NCI-H2171 (cell line): ENCODE measurements at regions not wholly inside any gene's neighbourhood (a gene's known extent, or its start where the extent isn't known, plus 50 kb on each side); places are given as distances from the start of the nearest gene placed in this dataset.
"Not testable (repeated sequence)": the region's sequence is repeated elsewhere in the genome, so short reads cannot be mapped to it uniquely, and the experiment has no call there.

Source experiments
- DNase-seq: peaks from one replicate; lab custom pipeline; 2025; lab: John Stamatoyannopoulos, UW

DNA sequence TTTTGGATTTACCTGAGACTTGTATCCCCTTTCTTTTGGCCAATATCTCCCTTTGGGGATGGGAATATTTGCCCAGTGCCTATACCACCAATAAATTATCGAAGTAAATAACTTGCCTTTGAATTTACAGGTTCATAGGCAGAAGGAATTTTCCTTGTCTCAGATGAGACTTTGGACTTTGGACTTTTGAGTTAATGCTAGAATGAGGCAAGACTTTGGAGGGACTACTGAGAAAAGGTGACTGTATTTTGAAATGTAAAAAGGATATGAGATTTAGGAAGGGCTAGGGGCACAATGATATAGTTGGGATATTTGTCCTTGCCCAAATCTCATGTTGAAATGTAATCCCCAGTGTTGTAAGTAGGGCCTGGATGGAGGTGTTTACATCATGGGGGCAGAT is 384.5 kb upstream of the GHITM start:
- no peak for DNase-seq

DNA sequence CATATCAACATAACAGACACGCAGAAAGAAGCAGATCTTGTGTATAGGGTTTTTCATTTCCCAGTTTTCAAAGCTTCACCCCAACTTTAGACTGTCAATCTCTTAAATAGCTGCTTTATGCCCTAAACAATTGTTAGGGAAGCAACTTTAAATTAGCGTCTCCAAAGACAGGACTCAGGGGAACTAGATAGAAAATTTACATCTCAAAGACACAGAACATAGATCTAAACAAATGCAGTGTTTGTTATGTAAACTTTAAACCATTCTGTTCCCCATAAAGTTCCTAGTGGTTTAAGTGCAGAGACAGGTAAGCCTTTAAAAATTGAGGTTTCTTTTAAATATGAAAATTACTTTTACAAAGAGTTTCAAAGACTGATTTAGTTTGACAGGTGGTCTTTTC is 379.2 kb upstream of the GHITM start:
- DNase-seq = no peak

DNA sequence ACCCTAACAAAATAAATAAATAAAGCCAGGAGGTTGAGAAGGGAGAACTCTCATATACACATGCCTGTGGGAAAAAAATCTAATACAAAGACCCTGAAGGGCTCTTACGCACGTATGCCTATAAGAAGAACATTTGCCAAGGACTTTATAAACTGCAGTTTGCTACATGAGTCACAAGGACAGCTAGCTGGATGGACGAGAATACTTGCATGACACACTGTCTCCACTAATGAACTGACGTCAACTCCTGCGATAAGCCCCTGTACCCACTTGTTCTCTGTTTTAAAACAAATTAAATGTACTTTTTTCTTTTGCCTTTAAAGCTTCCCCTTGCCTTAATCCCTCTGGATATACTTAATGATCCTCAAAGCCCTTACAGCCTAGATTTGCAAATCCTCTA is 374.6 kb upstream of the GHITM start:
- DNase-seq = no peak

DNA sequence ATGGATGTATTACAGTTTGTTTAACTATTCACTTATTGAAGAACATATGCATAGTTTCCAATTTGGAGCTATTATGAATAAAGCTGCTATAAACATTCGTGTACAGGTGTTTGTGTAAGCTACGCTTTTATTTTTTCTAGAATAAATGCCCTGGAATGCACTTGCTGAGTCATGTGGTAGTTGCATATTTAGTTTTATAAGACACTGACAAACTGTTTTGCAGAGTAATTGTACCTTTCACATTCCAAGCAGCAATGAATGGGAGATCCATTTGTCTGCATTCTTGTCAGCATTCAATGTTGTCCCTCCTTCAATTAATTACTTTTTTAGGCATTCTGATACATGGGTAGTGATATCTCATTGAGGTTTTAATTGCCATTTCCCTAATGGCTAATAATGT is 373.6 kb upstream of the GHITM start:
- no peak for DNase-seq

DNA sequence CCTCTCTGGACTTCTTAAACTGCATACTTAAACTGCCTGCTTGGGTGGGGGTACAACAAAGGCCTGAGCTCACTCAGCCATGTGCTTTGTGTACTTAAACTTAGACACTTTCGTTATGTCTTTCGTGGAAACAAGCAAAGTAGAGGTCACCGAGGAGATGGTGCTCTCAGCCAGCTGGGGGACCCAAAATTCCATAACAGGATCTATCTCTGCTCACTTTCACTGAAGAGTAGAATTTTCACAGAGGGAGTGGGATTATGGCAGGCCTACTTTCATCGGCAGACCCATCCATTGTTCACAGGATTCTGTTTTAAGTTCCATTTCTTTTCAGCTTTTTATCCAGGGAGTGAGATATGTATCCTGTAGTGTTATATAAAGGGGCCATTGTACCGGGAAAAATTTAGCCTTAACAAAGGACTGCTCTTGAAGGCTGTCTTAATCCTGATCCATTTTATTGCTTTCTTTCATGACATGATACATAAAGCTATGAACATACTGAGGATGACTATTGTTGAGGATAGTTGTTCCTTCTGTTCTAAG is 370.0 kb upstream of the GHITM start:
- DNase-seq = no peak

DNA sequence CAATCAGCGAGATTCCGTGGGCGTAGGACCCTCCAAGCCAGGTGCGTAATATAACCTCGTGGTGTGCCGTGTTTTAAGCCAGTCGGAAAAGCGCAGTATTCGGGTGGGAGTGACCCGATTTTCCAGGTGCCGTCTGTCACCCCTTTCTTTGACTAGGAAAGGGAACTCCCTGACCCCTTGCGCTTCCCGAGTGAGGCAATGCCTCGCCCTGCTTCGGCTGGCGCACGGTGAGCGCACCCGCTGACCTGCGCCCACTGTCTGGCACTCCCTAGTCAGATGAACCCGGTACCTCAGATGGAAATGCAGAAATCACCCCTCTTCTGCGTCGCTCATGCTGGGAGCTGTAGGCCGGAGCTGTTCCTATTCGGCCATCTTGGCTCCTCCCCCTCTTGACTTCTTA is 352.6 kb upstream of the GHITM start:
- not testable (repeated sequence) for DNase-seq

DNA sequence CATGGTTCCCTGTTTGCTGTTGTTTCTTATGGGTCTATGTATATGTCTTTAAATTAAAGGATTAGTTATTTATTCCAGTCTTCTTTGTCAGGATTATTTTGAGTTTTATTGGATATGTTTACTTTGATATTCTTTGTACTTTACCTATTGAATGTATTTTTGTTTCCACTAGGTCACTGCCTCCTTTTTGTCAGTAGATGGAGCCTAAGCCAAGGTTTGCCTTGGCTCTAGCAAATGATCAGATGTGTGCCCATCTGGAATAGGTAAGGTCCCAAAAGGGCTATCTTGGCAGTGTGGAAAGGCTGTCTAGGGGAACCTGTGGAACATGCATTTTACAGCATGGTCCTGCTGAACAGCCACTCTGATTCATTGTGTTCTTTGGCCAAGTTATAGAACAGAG is 337.3 kb upstream of the GHITM start:
- no peak for DNase-seq

DNA sequence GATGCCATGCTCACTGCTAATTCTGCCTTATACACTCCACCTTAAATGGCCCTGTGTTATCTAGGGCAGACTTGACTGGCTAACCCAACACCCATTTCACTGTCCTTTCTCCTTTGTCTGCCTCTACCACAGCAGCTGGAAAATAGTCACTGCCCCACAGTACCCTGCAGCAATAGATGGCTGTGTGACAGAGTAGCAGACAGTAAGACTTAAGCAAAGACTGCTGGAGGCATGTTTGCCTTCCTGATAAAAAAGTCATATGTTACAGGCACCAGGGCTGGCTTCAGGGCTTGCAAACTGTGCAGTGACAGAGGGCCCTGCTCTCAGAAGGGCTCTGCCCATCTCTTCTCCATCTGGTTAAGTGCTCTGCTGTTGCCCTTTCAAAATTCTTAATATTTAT is 332.6 kb upstream of the GHITM start:
- no peak for DNase-seq

DNA sequence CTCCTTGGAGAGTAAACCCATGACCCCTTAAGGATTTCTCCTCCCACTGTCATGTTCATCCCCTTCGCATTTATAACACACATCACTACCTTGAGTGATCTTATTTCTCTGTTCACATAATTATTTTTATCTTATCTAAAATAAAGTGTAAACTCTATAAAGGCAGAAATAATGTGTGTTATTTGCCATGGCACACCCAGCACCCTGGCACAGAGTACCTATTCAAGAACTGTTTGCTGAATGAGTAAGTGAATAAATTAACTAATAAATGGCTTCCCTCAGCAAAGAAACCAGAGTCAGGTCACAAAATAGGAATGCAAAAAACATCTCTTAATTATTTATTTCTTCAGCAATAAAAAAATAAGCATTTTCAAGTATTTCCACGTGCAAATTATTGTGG is 330.3 kb upstream of the GHITM start:
- DNase-seq = no peak

DNA sequence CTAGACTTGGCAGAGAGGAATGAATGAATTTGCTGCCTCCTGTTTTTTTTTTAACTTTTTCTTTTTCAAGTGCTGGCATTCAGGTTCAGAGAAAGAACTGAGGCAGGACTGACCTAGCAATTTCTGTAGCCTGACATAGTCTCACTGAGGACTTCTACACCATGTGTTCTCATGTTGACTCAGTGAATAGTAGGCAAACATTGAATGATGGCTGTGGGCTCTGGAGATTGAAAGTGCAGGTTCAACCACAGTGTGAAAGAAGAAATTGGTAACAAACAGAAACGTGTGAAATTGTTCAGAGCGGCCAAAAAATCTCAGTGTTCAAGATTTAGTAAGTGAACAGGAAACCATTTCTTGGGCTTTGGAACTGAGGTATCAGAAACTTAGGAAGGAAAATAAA is 322.4 kb upstream of the GHITM start:
- no peak for DNase-seq

DNA sequence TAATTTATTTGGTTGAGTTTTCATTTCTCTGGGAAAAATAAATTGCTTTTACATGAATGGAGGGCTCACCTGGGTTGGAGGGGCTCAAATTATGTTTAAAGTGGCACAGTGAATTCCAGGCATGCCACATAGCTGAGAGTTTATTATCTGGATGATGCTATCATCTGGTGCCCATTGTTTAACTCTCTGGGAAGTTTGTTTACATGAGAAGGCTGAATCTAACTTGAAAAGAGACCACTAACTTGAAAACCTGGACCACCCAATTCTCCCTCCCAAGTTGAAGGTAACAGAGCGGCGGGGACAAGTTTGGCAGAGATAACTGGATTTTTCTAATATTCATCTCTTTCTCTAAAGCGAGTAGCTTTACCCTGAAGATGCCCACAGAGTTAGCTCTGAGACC is 321.5 kb upstream of the GHITM start:
- no peak for DNase-seq

DNA sequence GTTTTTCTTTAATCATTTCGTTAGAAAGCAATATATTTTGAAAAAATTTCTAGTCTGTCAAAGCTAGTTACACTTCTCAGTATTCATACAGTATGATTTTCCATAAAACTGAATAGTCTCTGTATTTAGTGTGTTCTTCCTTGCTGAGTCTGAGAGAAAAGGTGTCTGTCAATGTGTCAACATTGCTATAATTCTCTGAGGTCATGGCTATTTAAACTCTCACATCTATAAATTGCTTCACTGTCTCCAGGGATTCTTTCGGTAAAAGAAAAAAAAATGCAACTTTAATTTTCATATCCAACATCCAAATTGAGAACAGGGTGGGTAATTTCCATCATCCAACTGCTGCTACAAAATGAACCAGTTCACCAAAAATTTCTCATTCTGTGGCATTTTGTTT is 319.7 kb upstream of the GHITM start:
- DNase-seq = no peak

DNA sequence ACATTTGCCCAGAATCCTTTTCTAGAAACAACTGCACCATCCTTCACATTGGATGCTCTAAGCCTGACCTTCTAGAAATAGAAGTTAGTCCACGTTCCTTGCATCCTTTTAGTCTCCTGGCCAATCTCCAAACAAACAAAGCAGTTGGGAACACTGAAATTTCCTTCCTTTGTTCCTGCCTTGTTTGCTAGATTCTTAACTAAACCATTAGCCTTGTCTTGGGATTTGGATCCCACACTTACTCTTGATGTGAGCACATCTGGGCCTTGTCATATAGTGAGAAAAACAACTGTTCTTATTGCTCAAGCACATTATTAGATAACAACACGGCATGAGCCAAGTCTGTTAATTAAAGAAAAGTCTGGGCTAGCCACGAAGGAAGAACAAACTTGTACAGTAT is 319.3 kb upstream of the GHITM start:
- no peak for DNase-seq

DNA sequence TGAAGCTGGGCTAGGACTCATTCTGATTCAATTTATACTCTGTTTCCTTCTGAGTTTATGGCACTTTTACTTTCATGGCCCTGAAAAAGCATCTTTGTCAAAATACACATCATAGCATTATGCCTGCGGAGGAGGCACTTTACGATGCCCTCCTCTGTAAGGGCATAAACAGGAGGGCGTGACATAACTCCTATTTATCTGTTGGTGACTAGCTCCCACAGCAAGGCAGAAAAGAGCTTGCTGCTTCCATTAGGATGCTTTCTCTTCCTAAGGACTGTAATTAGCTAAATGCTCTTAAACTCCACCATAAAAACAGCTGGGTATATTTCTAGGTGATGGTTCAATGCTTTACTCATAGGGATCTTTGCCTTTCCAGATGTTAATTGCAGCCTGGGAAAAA is 315.2 kb upstream of the GHITM start:
- DNase-seq = no peak

DNA sequence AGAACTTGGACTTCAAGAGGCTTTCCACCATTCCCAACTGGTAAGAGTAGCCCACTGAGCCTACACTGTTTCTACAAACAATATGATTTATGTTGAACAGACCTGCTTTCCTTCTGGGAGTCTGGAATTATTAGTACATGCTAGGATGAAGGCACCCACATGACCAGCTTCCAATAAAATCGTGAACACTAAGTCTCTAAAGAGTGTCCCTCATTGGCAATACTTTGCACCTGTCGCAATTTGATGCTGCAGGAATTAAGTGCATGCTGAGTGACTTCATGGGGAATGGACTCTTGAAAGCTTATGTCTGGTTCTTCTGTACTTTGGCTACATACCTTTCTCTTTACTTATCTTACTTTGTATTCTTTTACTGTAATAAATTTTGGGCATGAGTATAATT is 305.2 kb upstream of the GHITM start:
- DNase-seq = no peak

DNA sequence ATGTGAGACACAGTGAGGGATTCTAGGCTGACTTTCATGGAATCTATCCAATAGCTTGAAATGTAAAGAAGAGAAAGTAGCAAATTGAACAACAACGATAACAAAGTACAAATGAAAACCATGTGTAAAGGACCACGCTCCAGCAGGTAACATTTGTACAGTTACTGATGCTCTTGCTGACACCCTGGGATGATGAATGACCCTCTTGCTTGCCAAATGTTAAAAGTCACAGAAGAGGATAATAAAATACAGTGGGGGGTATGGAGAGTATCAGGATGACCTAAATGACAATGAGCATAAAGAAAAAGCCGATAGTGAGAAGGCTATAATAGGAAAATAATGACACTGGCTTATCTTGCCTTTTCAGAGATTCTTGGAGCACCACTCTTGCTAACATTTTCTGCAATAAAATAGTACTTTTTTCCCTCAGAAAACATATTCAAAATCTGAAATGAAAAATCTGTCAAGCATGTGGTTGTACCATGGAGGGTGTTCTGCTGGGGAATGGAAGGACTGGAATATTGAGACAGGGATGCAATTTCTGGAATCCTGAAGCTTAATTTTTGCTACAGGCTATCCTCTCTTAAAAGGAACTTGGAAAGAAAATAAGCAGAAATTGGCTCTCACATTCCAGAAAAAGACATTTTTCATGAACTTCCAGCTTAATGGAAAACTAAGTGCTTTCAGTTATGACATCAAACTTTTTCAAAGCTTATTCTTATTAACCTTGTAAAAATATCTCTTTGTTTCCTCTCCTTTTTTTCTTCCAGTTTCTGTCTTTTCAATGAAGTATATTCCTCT is 303.2 kb upstream of the GHITM start:
- DNase-seq = no peak

DNA sequence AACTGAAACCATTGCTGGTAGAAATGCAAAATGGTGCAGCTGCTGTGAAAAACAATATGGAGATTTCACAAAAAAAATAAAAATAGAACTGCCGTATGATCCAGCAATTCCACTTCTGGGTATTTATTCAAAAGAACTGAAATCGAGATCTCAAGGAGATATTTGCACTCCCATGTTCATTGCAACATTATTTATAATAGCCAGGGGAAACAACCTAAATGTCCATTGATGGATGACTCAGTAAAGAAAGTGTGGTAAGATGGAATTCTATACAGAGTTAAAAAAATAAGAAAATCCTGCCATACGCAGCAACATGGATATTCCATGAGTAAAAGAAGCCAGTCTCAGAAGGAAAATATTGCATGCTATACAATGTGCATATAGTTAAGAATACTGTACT is 290.6 kb upstream of the GHITM start:
- no peak for DNase-seq

DNA sequence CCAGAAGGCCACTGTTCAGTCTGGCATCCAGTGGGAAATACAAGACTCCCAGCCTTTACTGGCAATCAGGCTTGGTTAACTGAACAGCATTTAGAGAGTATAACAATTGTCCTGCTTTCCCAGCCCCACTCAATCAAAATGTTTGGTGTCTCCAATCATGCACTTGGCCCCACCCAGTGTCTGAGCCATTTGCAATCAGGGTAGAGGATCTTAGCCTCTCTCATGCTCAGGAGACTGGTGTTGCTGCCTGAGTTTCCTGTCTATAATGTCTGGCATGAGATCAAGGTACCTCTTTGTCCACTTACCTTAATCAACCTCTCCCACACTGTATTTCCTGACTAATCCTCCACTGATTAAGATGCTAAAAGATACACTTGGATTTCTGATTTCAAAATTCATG is 290.2 kb upstream of the GHITM start:
- no peak for DNase-seq

DNA sequence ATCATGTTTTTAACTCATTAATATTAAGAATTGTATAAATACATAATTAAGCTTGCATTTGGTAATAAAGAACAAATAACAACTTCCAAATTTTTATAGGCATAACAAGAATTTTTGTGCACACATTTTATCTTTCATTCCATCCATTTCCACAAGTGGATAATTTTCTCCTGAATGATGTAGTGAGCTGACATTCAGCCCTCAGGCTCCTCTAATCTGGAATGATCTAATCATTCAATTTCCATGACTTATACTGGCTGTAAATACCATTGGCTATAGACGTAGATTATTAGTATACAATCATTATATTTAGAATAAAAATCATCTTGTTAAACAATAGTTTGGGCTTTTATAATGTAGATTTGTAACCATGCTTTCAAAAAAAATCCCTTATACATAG is 287.2 kb upstream of the GHITM start:
- no peak for DNase-seq

DNA sequence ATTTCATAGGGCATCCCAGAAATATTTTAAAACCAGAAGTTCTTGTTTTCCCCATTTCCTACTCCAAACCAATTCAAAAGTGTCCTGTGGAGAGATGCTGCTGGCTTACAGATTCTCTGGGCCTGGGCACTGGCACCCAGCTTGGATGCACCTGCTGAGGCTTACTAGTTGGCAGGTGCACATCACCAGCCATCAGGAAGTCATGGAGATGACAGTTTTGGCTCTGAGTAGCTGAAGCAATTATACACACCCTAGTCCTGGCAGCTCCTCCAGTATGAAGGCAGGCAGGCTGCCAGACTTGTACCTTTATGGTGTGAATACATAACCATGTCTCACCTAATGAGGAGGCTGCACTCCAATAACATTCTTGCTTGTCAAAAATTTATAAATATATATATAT is 276.6 kb upstream of the GHITM start:
- DNase-seq = no peak

DNA sequence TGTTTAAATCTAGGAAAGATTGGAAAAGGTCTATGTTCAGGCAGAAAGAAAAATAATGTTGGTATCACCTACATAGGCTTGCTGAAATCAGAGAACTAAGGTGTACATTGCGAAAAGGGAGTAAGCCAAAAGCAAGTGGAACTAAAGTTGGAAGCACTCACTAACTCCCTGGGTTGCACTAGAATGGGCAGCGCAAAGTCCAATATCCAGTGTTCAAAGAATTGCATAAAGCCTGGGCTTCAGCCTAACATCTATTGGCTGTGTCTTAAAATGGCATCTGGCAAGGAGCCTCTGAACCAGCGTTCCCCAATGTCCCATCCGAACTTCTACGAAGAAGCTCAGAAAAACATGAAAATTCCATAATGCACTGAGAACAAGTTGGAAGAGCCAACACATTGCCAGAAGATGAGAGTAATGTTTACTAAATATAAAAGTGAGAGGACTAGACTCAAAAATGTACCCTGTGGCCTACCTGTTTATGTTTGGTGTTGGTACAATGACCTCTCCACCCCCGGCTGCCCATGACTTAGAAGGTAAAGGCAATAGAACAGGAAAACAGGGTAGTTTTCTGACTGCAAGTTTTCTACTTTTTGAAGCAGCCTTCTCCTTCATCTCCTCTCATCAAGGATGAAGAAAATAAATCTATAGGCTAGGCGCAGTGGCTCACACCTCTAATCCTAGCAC is 275.9 kb upstream of the GHITM start:
- no peak for DNase-seq

DNA sequence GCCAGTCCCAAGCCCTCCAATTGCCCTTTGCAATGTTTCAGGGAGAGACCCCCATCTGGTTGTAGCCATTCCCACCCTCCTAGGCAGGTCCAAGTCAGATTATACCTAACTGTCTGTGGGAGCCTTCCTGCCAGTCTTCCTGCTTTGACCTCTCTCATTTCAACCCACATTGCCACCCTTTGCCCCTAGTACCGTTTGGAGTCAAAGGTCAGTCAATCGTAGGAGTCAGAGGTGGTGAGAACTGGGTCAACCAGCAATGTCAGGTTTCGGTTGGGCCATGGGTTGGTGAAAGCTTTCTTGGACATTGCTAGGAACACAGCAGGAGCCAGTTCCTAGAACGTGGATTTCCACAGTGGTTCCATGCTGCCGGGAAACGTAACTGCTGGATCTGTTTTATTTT is 269.4 kb upstream of the GHITM start:
- DNase-seq = no peak

DNA sequence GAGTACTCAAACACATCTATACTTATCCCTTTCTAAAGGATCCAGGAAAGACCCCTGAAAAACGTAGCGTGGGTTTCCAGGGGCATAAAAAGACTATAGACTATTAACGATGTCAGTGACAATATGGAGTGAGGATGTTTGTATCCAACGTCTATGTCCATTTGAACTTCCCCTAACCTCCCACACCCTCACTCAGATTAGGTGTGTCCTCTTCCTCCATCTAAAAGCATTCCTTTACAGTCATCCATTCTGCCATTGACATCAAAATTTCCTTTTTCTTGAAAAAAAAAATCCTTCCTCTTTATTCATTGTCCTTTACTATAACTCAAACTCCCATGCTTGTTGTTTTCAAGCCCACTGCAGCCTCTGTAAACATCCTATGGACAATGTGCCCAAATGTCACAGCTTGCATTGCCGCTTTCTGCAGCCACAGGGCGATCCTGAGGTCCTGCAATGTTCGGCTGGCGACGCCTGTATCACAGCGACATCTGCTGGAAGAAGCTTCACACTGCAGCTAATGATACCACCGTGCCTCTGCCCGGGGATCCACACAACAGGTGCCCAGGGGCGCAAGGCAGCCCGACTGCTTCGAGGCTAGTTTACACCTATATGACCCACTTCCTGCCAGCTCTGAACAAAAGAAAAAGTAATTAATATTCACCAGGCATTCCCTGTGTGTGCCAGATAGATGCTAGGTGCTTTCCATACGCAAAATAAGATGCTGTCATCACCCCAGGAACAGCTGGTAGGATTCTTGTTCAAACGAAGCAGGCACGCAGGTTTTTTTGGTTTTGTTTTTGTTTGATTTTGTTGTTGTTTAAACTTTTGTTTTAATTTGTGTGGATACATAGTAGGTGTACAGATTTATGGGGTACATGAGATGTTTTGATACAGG is 267.9 kb upstream of the GHITM start:
- peak; percentile 32 for DNase-seq
